Fibroblast of skin of abdomen (primary cell): ENCODE measurements at regions not wholly inside any gene's neighbourhood (a gene's known extent, or its start where the extent isn't known, plus 50 kb on each side); places are given as distances from the start of the nearest gene placed in this dataset.
A peak's percentile ranks its signal among the peaks of the same experiment; 100 is the strongest.
"Not testable (repeated sequence)": the region's sequence is repeated elsewhere in the genome, so short reads cannot be mapped to it uniquely, and the experiment has no call there.

Experiments used
- DNase-seq: peaks from one replicate; pipeline ENCODE4 v3.0.0-alpha.2; 2013

- DNase-seq = no peak
Measured at GRCh38 chr1:70556541-70556940, 145.5 kb downstream of the CTH start.

GRCh38 chr1:70567167-70567566 is 156.1 kb downstream of the CTH start:
- no peak for DNase-seq

GRCh38 chr1:70571191-70571590 is 160.1 kb downstream of the CTH start:
- no peak for DNase-seq

- DNase-seq = no peak
Measured at GRCh38 chr1:70573317-70573843, 162.3 kb downstream of the CTH start.

GRCh38 chr1:70581661-70582060 is 170.6 kb downstream of the CTH start:
- DNase-seq = no peak

- no peak for DNase-seq
Measured at GRCh38 chr1:70583522-70583921, 172.5 kb downstream of the CTH start.

- DNase-seq = no peak
Measured at GRCh38 chr1:70586046-70586445, 175.0 kb downstream of the CTH start.

- DNase-seq = no peak
Measured at GRCh38 chr1:70587872-70588366, 176.9 kb downstream of the CTH start.

GRCh38 chr1:70593551-70593950 is 182.5 kb downstream of the CTH start:
- DNase-seq = not testable (repeated sequence)

GRCh38 chr1:70608815-70609214 is 197.7 kb downstream of the CTH start:
- DNase-seq = no peak

GRCh38 chr1:70610164-70610563 is 199.1 kb downstream of the CTH start:
- DNase-seq = not testable (repeated sequence)

- DNase-seq = no peak
Measured at GRCh38 chr1:70616946-70617345, 205.9 kb downstream of the CTH start.

- DNase-seq = no peak
Measured at GRCh38 chr1:70617728-70618127, 206.7 kb downstream of the CTH start.

- peak; percentile 2 for DNase-seq
Measured at GRCh38 chr1:70627910-70628309, 216.8 kb downstream of the CTH start.

- no peak for DNase-seq
Measured at GRCh38 chr1:70628973-70629372, 217.9 kb downstream of the CTH start.

GRCh38 chr1:70633004-70633403 is 221.9 kb downstream of the CTH start:
- DNase-seq = no peak

GRCh38 chr1:70635868-70636267 is 224.8 kb downstream of the CTH start:
- no peak for DNase-seq

GRCh38 chr1:70641868-70642267 is 230.8 kb downstream of the CTH start:
- DNase-seq = no peak

- DNase-seq = peak; percentile 23
Measured at GRCh38 chr1:70656361-70656760, 245.3 kb downstream of the CTH start.

- DNase-seq = no peak
Measured at GRCh38 chr1:70659891-70660290, 248.8 kb downstream of the CTH start.

- no peak for DNase-seq
Measured at GRCh38 chr1:70666381-70667140, 255.5 kb downstream of the CTH start.

- DNase-seq = peak; percentile 46
Measured at GRCh38 chr1:70667494-70668170, 256.6 kb downstream of the CTH start.

GRCh38 chr1:70671006-70671405 is 259.9 kb downstream of the CTH start:
- no peak for DNase-seq

GRCh38 chr1:70672442-70672888 is 261.4 kb downstream of the CTH start:
- DNase-seq = no peak
